ENCODE measurements at regions not wholly inside any gene's neighbourhood (a gene's known extent, or its start where the extent isn't known, plus 50 kb on each side); places are given as distances from the start of the nearest gene placed in this dataset.

DNA sequence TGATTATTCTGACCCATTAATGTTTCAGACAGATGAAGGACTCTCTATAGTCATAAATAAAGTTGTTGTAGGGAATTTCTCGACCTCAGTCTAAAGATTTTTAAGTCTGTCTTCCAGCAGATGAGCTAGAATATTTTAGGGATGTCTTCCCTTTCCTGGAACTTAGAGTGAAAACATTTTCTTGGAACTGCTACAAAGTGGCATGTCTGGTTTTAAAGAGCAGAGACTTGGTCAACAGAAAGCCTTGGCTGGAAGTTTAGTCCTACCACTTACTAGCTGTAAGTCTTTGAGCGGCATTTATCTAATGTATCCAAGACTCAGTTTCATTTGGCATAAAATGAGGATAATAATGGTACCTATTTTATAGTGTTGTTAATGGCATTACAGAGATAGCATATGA, 120.0 kb upstream of the TGFBR2 start:
- Histone ChIP-seq H3K4me1 (ENCODE audit: control insufficient read depth in 1 of 2, low read depth in 2 of 2) (peaks cover 0 to 2% of the 10 kb centered on the region in 2 donors), H3K27me3 (replicated peaks; ENCODE audit: insufficient read depth) (no peaks in the 10 kb centered on the region), H3K4me3 (no peak overlapping the region), H3K9me3 (no peaks in the 10 kb centered on the region), H3K36me3 (no peaks in the 10 kb centered on the region), H3K27ac (no peak overlapping the region)
- no peak for ATAC-seq (ENCODE audit: insufficient number of reproducible peaks, low FRiP score, low read depth)
- no peak for DNase-seq (ENCODE audit: low spot score)
- TF ChIP-seq, protein P1, sequence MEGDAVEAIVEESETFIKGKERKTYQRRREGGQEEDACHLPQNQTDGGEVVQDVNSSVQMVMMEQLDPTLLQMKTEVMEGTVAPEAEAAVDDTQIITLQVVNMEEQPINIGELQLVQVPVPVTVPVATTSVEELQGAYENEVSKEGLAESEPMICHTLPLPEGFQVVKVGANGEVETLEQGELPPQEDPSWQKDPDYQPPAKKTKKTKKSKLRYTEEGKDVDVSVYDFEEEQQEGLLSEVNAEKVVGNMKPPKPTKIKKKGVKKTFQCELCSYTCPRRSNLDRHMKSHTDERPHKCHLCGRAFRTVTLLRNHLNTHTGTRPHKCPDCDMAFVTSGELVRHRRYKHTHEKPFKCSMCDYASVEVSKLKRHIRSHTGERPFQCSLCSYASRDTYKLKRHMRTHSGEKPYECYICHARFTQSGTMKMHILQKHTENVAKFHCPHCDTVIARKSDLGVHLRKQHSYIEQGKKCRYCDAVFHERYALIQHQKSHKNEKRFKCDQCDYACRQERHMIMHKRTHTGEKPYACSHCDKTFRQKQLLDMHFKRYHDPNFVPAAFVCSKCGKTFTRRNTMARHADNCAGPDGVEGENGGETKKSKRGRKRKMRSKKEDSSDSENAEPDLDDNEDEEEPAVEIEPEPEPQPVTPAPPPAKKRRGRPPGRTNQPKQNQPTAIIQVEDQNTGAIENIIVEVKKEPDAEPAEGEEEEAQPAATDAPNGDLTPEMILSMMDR (IDR thresholded peaks at IDR 0.05): no peak

DNA sequence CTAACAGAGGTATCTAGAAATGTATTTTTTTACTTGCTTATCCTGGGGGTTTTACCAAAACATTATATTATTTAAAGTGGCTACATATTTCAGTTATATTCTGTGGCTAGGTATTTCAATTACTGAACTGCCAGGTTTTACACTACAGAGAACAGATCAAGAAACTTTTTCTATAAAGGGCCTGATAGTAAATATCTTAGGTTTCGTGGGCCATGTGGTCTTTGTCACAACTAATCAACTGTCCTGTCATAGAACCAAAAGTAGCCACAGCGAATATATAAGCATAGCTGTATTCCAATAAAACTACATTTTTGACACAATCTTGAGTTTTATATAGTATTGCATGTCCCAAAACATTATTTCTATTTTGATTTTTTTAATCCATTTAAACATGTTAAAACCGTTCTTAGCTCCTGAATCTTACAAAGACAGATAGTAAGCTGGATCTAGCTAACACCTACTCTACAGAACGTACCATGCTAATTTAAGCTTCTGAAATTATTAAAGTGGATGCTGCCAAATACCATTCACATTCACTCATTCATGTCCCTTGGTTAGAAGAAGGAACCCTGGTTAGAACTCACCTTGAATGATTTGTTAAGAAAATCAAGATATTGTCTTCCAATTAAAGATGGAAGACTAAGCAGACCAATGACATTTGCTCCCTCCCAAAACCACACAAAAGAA, 118.2 kb upstream of the TGFBR2 start:
- DNase-seq (ENCODE audit: low spot score) (no peak), ATAC-seq (ENCODE audit: insufficient number of reproducible peaks, low FRiP score, low read depth) (no peak)
- Histone ChIP-seq H3K36me3 (no peaks in the 10 kb centered on the region), H3K4me1 (ENCODE audit: control insufficient read depth in 1 of 2, low read depth in 2 of 2) (peaks cover 7 to 20% of the 10 kb centered on the region in 2 donors), H3K27ac (no peak overlapping the region), H3K9me3 (no peaks in the 10 kb centered on the region), H3K27me3 (replicated peaks; ENCODE audit: insufficient read depth) (no peaks in the 10 kb centered on the region), H3K4me3 (no peak overlapping the region)
- TF ChIP-seq, protein P1 (IDR thresholded peaks at IDR 0.05): no peak

DNA sequence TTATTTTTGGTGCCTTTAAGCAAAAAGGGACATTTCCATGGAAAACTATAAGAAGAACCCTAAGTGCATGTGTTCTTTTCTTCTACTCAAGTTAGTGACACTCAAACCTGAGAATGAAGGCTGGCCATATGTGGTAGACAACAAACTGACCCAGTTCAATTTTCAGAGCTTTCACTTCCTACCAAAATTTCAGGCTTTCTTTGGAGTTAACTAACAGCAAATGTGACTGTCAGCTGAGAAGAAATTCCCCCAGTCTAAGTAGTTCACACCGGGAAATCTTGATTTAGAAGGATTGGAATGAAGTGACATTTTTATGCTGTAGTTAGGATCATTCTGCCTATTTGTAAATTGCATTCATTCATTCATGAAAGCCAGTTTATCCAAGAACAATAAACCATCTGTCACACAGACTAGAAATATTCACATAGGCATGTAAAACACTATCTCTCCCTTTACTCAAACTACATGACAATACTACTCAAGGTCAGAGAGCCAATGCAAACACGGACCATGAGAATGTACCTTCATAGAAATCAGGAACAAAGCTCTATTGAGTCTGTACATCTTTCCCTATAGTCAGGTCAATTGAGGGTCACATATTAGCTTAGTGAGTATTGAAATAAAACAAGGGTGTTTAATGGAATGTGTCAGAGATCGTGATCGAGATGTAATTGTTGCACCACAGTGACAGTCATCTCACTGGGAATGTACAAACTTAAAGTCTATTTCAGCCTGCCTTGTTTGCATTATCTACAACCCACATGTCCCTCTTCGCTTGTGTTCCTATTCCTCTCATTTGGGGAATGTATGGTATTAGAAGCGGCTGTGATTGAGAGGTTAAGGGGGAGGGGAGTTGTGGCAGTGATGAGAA, 113.8 kb upstream of the TGFBR2 start:
- ATAC-seq (ENCODE audit: insufficient number of reproducible peaks, low FRiP score, low read depth): no peak
- H3K27ac ChIP-seq: peak overlapping the region; percentile 84 to 92
- H3K4me1 ChIP-seq (ENCODE audit: control insufficient read depth in 1 of 2, low read depth in 2 of 2): peaks cover 51 to 61% of the 10 kb centered on the region in 2 donors
- DNase-seq (ENCODE audit: low spot score): no peak
- H3K4me3 ChIP-seq: no peak overlapping the region
- no peaks in the 10 kb centered on the region for H3K36me3 ChIP-seq
- no peaks in the 10 kb centered on the region for H3K9me3 ChIP-seq
- no peaks in the 10 kb centered on the region for H3K27me3 ChIP-seq (replicated peaks; ENCODE audit: insufficient read depth)
- TF ChIP-seq, protein P1 (IDR thresholded peaks at IDR 0.05): no peak

- Histone ChIP-seq H3K27ac (peak overlapping the region; percentile 84 to 92), H3K4me1 (ENCODE audit: control insufficient read depth in 1 of 2, low read depth in 2 of 2) (peaks cover 52 to 74% of the 10 kb centered on the region in 2 donors)
- DNase-seq (ENCODE audit: low spot score): no peak
Observed at GRCh38 chr3:30493911-30494311, 112.5 kb upstream of the TGFBR2 start.

More at GRCh38 chr3:30493911-30494311, 112.5 kb upstream of the TGFBR2 start:
- Histone ChIP-seq H3K27me3 (replicated peaks; ENCODE audit: insufficient read depth) (no peaks in the 10 kb centered on the region), H3K4me3 (no peak overlapping the region), H3K9me3 (no peaks in the 10 kb centered on the region), H3K36me3 (no peaks in the 10 kb centered on the region)
- TF ChIP-seq, protein P1 (IDR thresholded peaks at IDR 0.05): no peak
- ATAC-seq (ENCODE audit: insufficient number of reproducible peaks, low FRiP score, low read depth): peak; percentile 66

Data from thoracic aorta (tissue), 2 donors.